ENCODE measurements at regions not wholly inside any gene's neighbourhood (a gene's known extent, or its start where the extent isn't known, plus 50 kb on each side); places are given as distances from the start of the nearest gene placed in this dataset.
"Not testable (repeated sequence)": the region's sequence is repeated elsewhere in the genome, so short reads cannot be mapped to it uniquely, and the experiment has no call there.

- in situ Hi-C loops (cut with HindIII; ENCODE audit: low pct_unique_long_range_greater_than_20kb, low sequenced_read_pairs): no loop called here
- DNase-seq (ENCODE audit: low read depth, low spot score): no peak
Measured at GRCh38 chr2:10196948-10197696, 74.6 kb downstream of the RRM2 start.

- no peak for DNase-seq (ENCODE audit: low read depth, low spot score)
- in situ Hi-C loops (cut with HindIII; ENCODE audit: low pct_unique_long_range_greater_than_20kb, low sequenced_read_pairs): no loop called here
Measured at GRCh38 chr2:10197697-10198076, 75.1 kb downstream of the RRM2 start.

GRCh38 chr2:10198482-10198881 lies 75.9 kb downstream of the RRM2 start:
- in situ Hi-C loops (cut with HindIII; ENCODE audit: low pct_unique_long_range_greater_than_20kb, low sequenced_read_pairs); DNase-seq (ENCODE audit: low read depth, low spot score): not testable (repeated sequence)

- in situ Hi-C loops (cut with HindIII; ENCODE audit: low pct_unique_long_range_greater_than_20kb, low sequenced_read_pairs): no loop called here
- DNase-seq (ENCODE audit: low read depth, low spot score): no peak
Measured at GRCh38 chr2:10201201-10201600, 78.7 kb downstream of the RRM2 start.

GRCh38 chr2:10202131-10202665 lies 79.7 kb downstream of the RRM2 start:
- in situ Hi-C loops (cut with HindIII; ENCODE audit: low pct_unique_long_range_greater_than_20kb, low sequenced_read_pairs): no loop called here
- DNase-seq (ENCODE audit: low read depth, low spot score): no peak

GRCh38 chr2:10204326-10205161 lies 82.0 kb downstream of the RRM2 start:
- in situ Hi-C loops (cut with HindIII; ENCODE audit: low pct_unique_long_range_greater_than_20kb, low sequenced_read_pairs): no loop called here
- no peak for DNase-seq (ENCODE audit: low read depth, low spot score)

- no peak for DNase-seq (ENCODE audit: low read depth, low spot score)
- in situ Hi-C loops (cut with HindIII; ENCODE audit: low pct_unique_long_range_greater_than_20kb, low sequenced_read_pairs): no loop called here
Measured at GRCh38 chr2:10205162-10205475, 82.6 kb downstream of the RRM2 start.

- in situ Hi-C loops (cut with HindIII; ENCODE audit: low pct_unique_long_range_greater_than_20kb, low sequenced_read_pairs): no loop called here
- no peak for DNase-seq (ENCODE audit: low read depth, low spot score)
Measured at GRCh38 chr2:10208736-10209135, 86.2 kb downstream of the RRM2 start.

GRCh38 chr2:10209406-10209935 lies 86.9 kb downstream of the RRM2 start:
- DNase-seq (ENCODE audit: low read depth, low spot score): no peak
- in situ Hi-C loops (cut with HindIII; ENCODE audit: low pct_unique_long_range_greater_than_20kb, low sequenced_read_pairs): no loop called here

- no peak for DNase-seq (ENCODE audit: low read depth, low spot score)
- in situ Hi-C loops (cut with HindIII; ENCODE audit: low pct_unique_long_range_greater_than_20kb, low sequenced_read_pairs): no loop called here
Measured at GRCh38 chr2:10210336-10210735, 87.8 kb downstream of the RRM2 start.

GRCh38 chr2:10211844-10212422 lies 89.4 kb downstream of the RRM2 start:
- DNase-seq (ENCODE audit: low read depth, low spot score): peak; percentile 22
- in situ Hi-C loops (cut with HindIII; ENCODE audit: low pct_unique_long_range_greater_than_20kb, low sequenced_read_pairs): no loop called here

- no peak for DNase-seq (ENCODE audit: low read depth, low spot score)
- in situ Hi-C loops (cut with HindIII; ENCODE audit: low pct_unique_long_range_greater_than_20kb, low sequenced_read_pairs): no loop called here
Measured at GRCh38 chr2:10212827-10213226, 89.9 kb upstream of the HPCAL1 start.

GRCh38 chr2:10214179-10214578 lies 88.5 kb upstream of the HPCAL1 start:
- in situ Hi-C loops (cut with HindIII; ENCODE audit: low pct_unique_long_range_greater_than_20kb, low sequenced_read_pairs): no loop called here
- DNase-seq (ENCODE audit: low read depth, low spot score): no peak

GRCh38 chr2:10215393-10215935 lies 87.2 kb upstream of the HPCAL1 start:
- DNase-seq (ENCODE audit: low read depth, low spot score): no peak
- in situ Hi-C loops (cut with HindIII; ENCODE audit: low pct_unique_long_range_greater_than_20kb, low sequenced_read_pairs): no loop called here

GRCh38 chr2:10216677-10217488 lies 85.8 kb upstream of the HPCAL1 start:
- in situ Hi-C loops (cut with HindIII; ENCODE audit: low pct_unique_long_range_greater_than_20kb, low sequenced_read_pairs): no loop called here
- DNase-seq (ENCODE audit: low read depth, low spot score): no peak

GRCh38 chr2:10217489-10218435 lies 84.9 kb upstream of the HPCAL1 start:
- DNase-seq (ENCODE audit: low read depth, low spot score): no peak
- in situ Hi-C loops (cut with HindIII; ENCODE audit: low pct_unique_long_range_greater_than_20kb, low sequenced_read_pairs): no loop called here

Measured in SK-MEL-5 (cell line).